ENCODE measurements at regions not wholly inside any gene's neighbourhood (a gene's known extent, or its start where the extent isn't known, plus 50 kb on each side); places are given as distances from the start of the nearest gene placed in this dataset.

DNA sequence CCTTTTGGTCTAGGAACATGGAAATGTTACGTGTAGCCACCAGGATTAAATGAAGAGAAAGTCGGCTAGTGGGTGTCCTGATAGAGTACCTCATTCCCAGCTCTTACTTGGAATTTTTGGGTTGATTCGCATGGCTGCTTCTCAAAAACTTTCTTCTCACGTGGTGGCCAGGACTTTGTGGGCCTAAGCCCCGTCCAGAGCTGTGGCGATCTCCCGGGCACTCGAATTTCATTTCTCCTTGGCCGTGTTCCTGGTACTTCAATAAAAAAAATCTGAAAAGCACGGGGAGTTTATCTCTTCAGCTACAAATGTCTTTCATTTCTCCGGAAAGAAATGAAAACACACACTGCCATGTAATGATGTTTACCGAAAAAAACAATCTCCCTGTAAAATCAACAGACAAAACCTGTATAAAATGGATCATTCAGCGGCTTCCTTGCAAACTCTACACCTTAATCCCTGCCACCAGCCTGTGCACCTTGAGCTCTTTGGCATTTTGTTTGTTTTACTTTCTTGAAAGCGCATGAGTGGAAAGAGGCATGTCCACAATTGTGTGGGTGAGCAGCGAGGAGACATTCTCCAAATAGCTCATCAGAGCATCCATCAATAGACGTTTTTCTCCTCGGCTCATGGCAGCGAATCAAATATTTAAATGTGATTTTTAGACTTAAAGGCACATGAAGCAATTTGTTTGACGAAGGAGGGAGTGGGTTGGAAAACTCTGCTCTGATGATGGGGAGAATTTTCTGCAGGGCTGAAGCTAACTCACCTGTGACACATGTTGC, 173.1 kb downstream of the TFAP2C start:
- Mint-ChIP-seq H3K27me3 (ENCODE audit: low read depth) (peaks cover 14% of the 10 kb centered on the region), H3K4me1 (peaks cover 15% of the 10 kb centered on the region), H3K9me3 (peaks cover 4% of the 10 kb centered on the region), H3K27ac (ENCODE audit: unreplicated experiment) (no peak overlapping the region), H3K4me3 (no peak overlapping the region), H3K36me3 (ENCODE audit: low read depth) (no peaks in the 10 kb centered on the region)
- DNase-seq (ENCODE audit: low read depth, low spot score): no peak
- TF ChIP-seq, protein P1, sequence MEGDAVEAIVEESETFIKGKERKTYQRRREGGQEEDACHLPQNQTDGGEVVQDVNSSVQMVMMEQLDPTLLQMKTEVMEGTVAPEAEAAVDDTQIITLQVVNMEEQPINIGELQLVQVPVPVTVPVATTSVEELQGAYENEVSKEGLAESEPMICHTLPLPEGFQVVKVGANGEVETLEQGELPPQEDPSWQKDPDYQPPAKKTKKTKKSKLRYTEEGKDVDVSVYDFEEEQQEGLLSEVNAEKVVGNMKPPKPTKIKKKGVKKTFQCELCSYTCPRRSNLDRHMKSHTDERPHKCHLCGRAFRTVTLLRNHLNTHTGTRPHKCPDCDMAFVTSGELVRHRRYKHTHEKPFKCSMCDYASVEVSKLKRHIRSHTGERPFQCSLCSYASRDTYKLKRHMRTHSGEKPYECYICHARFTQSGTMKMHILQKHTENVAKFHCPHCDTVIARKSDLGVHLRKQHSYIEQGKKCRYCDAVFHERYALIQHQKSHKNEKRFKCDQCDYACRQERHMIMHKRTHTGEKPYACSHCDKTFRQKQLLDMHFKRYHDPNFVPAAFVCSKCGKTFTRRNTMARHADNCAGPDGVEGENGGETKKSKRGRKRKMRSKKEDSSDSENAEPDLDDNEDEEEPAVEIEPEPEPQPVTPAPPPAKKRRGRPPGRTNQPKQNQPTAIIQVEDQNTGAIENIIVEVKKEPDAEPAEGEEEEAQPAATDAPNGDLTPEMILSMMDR (conservative IDR thresholded peaks at IDR 0.05): no peak

DNA sequence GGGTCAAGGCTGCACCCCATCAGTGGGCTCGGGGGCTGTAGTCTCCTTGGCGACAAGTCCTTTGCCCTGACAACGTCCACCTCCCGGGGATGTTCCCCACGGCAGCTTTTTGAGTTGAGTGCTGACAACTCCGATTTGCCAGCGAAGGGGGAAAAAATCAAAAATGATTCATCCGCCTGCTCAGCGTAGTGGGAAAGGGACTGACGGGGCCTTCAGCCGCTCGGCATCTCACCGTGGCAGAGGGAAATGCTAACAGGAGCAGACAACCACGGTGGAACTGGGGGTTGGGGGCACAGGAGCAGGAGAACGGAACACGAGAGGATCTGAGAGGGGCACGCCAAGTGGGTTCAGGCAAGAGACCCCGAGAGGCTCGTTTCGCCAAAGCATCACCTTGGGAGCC, 173.7 kb downstream of the TFAP2C start:
- Mint-ChIP-seq H3K4me1 (peaks cover 21% of the 10 kb centered on the region), H3K27ac (ENCODE audit: unreplicated experiment) (no peak overlapping the region), H3K9me3 (peaks cover 4% of the 10 kb centered on the region), H3K27me3 (ENCODE audit: low read depth) (peaks cover 18% of the 10 kb centered on the region), H3K36me3 (ENCODE audit: low read depth) (no peaks in the 10 kb centered on the region), H3K4me3 (no peak overlapping the region)
- TF ChIP-seq, protein P1 (conservative IDR thresholded peaks at IDR 0.05): no peak
- DNase-seq (ENCODE audit: low read depth, low spot score): no peak

DNA sequence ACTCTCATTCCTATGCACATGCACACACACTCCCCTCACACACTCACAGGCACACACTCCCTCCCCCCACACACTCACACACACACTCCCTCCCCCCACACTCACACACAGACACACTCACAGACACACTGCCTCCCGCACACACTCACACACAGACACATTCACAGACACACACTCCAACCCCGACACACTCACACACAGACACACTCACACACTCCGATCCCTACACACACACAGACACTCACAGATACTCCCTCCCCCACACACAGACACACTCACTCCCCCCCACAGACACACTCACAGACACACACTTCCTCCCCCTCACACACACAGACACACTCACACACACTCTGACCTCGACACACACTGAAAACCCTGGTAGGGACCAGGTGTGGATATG, 176.2 kb downstream of the TFAP2C start:
- H3K4me1 Mint-ChIP-seq: peaks cover 30% of the 10 kb centered on the region
- TF ChIP-seq, protein P1 (conservative IDR thresholded peaks at IDR 0.05): no peak
- no peaks in the 10 kb centered on the region for H3K9me3 Mint-ChIP-seq
- no peak overlapping the region for H3K4me3 Mint-ChIP-seq
- no peak for DNase-seq (ENCODE audit: low read depth, low spot score)
- H3K27me3 Mint-ChIP-seq (ENCODE audit: low read depth): peaks cover 22% of the 10 kb centered on the region
- H3K27ac Mint-ChIP-seq (ENCODE audit: unreplicated experiment): no peak overlapping the region
- H3K36me3 Mint-ChIP-seq (ENCODE audit: low read depth): no peaks in the 10 kb centered on the region

DNA sequence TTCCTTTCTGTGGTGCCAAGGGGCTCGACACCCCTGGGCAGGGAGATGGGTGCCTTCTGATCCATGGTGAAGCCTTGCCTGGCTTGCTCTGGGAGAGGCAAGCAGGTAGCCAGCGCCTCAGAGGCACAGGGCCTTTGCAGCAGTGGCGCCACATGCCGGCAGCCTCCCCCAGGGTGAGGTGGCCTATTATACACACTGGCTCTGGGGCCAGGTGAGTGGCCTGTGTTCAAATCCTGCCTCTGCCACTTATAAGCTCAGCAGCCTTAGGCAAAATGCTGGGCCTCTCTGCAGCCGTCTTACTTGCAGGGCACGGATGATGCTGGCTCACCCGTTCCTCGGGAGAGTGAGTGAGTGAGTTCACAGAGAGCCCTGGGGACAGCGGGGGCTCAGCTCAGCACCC, 176.9 kb downstream of the TFAP2C start:
- no peak overlapping the region for H3K27ac Mint-ChIP-seq (ENCODE audit: unreplicated experiment)
- H3K4me1 Mint-ChIP-seq: peaks cover 30% of the 10 kb centered on the region
- H3K36me3 Mint-ChIP-seq (ENCODE audit: low read depth): no peaks in the 10 kb centered on the region
- no peak for DNase-seq (ENCODE audit: low read depth, low spot score)
- peaks cover 22% of the 10 kb centered on the region for H3K27me3 Mint-ChIP-seq (ENCODE audit: low read depth)
- H3K4me3 Mint-ChIP-seq: no peak overlapping the region
- TF ChIP-seq, protein P1 (conservative IDR thresholded peaks at IDR 0.05): no peak
- no peaks in the 10 kb centered on the region for H3K9me3 Mint-ChIP-seq

DNA sequence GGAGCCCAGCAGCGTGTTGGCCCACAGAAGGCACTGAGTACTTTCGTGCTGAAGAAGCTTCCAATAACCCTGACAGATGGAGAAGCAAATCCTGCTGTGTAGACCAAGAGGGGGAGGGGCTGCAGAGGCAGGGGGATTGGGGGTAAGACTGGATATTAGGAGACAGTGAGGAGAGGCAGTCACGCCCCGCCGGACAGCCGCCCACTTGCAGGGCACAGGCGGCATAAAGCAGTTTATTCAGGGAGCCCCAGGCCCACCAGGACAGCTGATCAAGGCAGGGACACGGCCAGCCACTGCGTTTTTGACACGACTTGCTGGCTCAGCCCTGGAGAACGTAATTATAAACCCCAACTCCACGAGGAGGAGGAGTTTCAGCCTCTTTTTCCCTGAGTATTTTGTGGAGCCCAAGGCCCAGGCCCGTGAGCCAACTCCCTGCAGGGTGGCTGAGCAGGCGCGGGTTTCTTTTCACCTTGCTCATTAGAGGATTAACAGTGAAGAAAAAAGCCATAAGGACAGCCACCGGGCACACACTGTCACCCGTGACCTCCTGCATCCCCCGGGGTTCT, 177.9 kb downstream of the TFAP2C start:
- Mint-ChIP-seq H3K27ac (ENCODE audit: unreplicated experiment) (no peak overlapping the region), H3K27me3 (ENCODE audit: low read depth) (peaks cover 21% of the 10 kb centered on the region), H3K4me3 (no peak overlapping the region)

More for the DNA sequence above, 177.9 kb downstream of the TFAP2C start:
- TF ChIP-seq, protein P1 (conservative IDR thresholded peaks at IDR 0.05): no peak
- H3K4me1 Mint-ChIP-seq: peaks cover 29% of the 10 kb centered on the region
- H3K9me3 Mint-ChIP-seq: no peaks in the 10 kb centered on the region
- no peaks in the 10 kb centered on the region for H3K36me3 Mint-ChIP-seq (ENCODE audit: low read depth)
- no peak for DNase-seq (ENCODE audit: low read depth, low spot score)
